ENCODE measurements at regions not wholly inside any gene's neighbourhood (a gene's known extent, or its start where the extent isn't known, plus 50 kb on each side); places are given as distances from the start of the nearest gene placed in this dataset.

DNA sequence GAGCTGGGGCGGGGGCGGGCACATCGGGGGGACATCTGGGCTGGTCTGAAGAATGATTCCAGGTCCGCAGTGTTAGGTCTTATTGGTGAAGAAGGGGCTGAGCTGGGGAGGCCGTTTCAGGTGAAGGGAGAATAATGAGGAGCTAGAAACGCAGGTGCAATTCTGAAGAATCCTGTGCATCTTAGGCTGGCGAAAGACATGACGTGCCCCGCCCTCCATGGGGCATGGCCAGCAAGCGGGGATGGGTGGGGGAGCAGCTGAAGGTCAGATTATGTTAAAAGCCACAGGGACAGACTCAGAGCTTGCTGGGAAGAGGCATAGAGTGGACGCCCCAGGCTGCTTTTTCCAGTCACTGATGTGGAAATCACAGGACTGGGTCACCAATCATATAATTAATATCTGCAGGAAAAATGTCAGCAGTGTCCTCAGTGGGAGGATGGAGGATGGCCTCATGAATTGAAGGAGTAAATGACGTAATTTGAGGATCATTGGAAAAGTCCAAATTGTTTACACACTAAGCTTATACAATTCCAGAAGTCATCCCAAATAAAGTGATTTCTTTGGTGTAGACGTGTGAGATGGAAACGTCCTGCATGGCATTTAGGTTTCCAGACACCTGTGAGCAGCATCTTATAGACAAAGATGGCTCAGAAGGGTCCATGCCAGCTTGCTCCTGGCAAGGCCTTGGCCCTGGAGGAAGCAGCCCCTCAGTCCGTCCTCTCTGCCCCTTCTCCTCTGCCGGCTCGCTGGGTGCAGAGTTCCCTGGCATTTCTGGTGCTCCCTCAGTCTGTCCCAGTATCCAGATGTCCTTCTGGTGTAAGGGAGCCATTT is 109.6 kb upstream of the FRMD1 start:
- TF ChIP-seq, protein P1, sequence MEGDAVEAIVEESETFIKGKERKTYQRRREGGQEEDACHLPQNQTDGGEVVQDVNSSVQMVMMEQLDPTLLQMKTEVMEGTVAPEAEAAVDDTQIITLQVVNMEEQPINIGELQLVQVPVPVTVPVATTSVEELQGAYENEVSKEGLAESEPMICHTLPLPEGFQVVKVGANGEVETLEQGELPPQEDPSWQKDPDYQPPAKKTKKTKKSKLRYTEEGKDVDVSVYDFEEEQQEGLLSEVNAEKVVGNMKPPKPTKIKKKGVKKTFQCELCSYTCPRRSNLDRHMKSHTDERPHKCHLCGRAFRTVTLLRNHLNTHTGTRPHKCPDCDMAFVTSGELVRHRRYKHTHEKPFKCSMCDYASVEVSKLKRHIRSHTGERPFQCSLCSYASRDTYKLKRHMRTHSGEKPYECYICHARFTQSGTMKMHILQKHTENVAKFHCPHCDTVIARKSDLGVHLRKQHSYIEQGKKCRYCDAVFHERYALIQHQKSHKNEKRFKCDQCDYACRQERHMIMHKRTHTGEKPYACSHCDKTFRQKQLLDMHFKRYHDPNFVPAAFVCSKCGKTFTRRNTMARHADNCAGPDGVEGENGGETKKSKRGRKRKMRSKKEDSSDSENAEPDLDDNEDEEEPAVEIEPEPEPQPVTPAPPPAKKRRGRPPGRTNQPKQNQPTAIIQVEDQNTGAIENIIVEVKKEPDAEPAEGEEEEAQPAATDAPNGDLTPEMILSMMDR (IDR thresholded peaks at IDR 0.05; ENCODE audit: low read depth, low read length): no peak
- TF ChIP-seq EZH2phosphoT487 (IDR thresholded peaks at IDR 0.05; ENCODE audit: low read depth): no peak
